C4-2B (cell line): ENCODE measurements at regions not wholly inside any gene's neighbourhood (a gene's known extent, or its start where the extent isn't known, plus 50 kb on each side); places are given as distances from the start of the nearest gene placed in this dataset.

Source experiments
- H3K27ac ChIP-seq: fragments of 450-650 bp; 2 replicates; pipeline ENCODE4 v1.5.1; 2017
- CTCF ChIP-seq: fragments of 450-650 bp; conservative IDR thresholded peaks from 2 replicates; pipeline ENCODE4 v1.5.1; 2017; ENCODE audit warnings: mild to moderate bottlenecking
- ZFX ChIP-seq: fragments of 450-650 bp; IDR thresholded peaks from 2 replicates; pipeline ENCODE4 v1.6.1; 2017

- TF ChIP-seq ZFX (no peak), CTCF (no peak)
- no peak overlapping the region for H3K27ac ChIP-seq
Measured at GRCh38 chr6:90384720-90385119, 88.1 kb upstream of the BACH2 start.

GRCh38 chr6:90383196-90383822 lies 86.7 kb upstream of the BACH2 start:
- no peak overlapping the region for H3K27ac ChIP-seq
- TF ChIP-seq CTCF (no peak), ZFX (no peak)

GRCh38 chr6:90382760-90383159 lies 86.1 kb upstream of the BACH2 start:
- TF ChIP-seq ZFX (no peak), CTCF (no peak)
- H3K27ac ChIP-seq: no peak overlapping the region

- TF ChIP-seq ZFX (no peak), CTCF (no peak)
- no peak overlapping the region for H3K27ac ChIP-seq
Measured at GRCh38 chr6:90375681-90376439, 79.2 kb upstream of the BACH2 start.

- TF ChIP-seq ZFX (no peak), CTCF (no peak)
- H3K27ac ChIP-seq: no peak overlapping the region
Measured at GRCh38 chr6:90374201-90374600, 77.6 kb upstream of the BACH2 start.

GRCh38 chr6:90372885-90373284 lies 76.2 kb upstream of the BACH2 start:
- no peak overlapping the region for H3K27ac ChIP-seq
- no peak for TF ChIP-seq CTCF
- TF ChIP-seq ZFX: no peak

GRCh38 chr6:90372450-90372849 lies 75.8 kb upstream of the BACH2 start:
- no peak overlapping the region for H3K27ac ChIP-seq
- TF ChIP-seq ZFX: no peak
- no peak for TF ChIP-seq CTCF
